B cell (primary cell): ENCODE measurements at regions not wholly inside any gene's neighbourhood (a gene's known extent, or its start where the extent isn't known, plus 50 kb on each side); places are given as distances from the start of the nearest gene placed in this dataset.
"Not testable (repeated sequence)": the region's sequence is repeated elsewhere in the genome, so short reads cannot be mapped to it uniquely, and the experiment has no call there.

Experiments
- CTCF ChIP-seq: fragments of 200-600 bp; IDR thresholded peaks from one replicate; pipeline ENCODE4 v1.8.0; 2022; ENCODE audit warnings: antibody characterized with exemption, mild to moderate bottlenecking
- EZH2 ChIP-seq: IDR thresholded peaks from 2 replicates; pipeline ENCODE4 v1.6.1; 2012; ENCODE audit warnings: borderline replicate concordance, low read depth, mild to moderate bottlenecking, moderate library complexity, low read length; ENCODE audit not compliant: insufficient read depth, poor library complexity, severe bottlenecking

DNA sequence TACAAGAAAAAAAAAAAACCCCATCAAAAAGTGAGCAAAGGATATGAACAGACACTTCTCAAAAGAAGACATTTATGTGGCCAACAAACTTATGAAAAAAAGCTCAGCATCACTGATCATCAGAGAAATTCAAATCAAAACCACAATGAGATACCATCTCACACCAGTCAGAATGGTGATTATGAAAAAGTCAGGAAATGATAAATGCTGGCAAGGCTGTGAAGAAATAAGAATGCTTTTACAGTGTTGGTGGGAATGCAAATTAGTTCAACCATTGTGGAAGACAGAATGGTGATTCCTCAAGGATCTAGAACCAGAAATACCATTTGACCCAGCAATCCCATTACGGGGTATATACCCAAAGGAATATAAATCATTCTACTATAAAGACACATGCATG is 192.7 kb downstream of the CPE start:
- not testable (repeated sequence) for TF ChIP-seq CTCF, EZH2
